HG03558 (cell line): ENCODE measurements at regions not wholly inside any gene's neighbourhood (a gene's known extent, or its start where the extent isn't known, plus 50 kb on each side); places are given as distances from the start of the nearest gene placed in this dataset.

Experiments used
- ATAC-seq: cut with Tn5 transposase; IDR thresholded peaks from one replicate; pipeline ENCODE4 v1.9.1; 2021; ENCODE audit warnings: moderate number of reproducible peaks; ENCODE audit not compliant: unreplicated experiment; ENCODE audit errors: extremely low read depth

GRCh38 chr5:74251141-74252035 lies 389.1 kb downstream of the ENC1 start:
- ATAC-seq, result no peak

- no peak for ATAC-seq
Observed at GRCh38 chr5:74250304-74251102, 390.0 kb downstream of the ENC1 start.

DNA sequence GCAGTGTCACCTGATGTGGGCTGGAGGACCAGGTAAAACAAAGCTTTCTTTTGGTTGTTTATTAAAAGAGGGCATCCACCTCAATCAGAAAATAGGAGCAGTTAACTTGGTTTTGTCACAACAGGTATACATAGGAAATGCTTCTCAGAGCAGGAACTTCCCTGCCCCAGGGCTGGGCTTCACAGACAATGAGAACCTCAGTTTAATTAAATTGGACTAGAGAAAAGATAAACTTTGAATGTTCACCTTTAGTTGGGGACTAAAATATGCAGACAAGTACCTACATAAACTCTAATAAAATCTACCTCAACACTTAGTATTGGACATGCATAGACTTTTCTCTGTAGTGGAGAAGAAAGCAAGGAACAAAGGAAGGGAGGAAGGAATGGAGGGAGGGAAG lies 392.0 kb downstream of the ENC1 start:
- no peak for ATAC-seq

GRCh38 chr5:74244406-74244805 lies 396.1 kb downstream of the ENC1 start:
- ATAC-seq, result no peak

DNA sequence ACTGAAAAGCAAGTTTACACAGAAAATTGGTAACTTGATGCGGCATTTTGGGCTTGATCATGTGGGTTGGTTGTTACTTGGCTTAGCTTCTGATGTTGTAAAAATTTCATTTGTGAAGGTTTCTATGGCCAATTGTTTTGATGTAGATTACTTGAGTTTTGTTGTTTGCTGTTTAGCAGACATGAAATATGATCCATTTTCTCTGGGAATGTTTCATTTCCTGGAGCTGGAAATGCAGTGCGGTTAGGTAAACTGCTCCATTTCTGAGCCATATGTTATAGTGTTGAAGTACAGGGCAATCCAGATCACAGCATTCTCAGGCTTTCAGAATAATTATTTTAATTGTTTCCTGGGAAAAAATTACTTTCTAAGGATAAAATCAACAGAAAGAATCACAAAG lies 396.9 kb downstream of the ENC1 start:
- ATAC-seq, result no peak

- ATAC-seq, result no peak
Observed at GRCh38 chr5:74242516-74242915, 398.0 kb downstream of the ENC1 start.

- no peak for ATAC-seq
Observed at GRCh38 chr5:74241751-74242140, 398.8 kb downstream of the ENC1 start.

GRCh38 chr5:74240783-74241750 lies 399.5 kb downstream of the ENC1 start:
- no peak for ATAC-seq

- ATAC-seq, result no peak
Observed at GRCh38 chr5:74239261-74239660, 401.3 kb downstream of the ENC1 start.

DNA sequence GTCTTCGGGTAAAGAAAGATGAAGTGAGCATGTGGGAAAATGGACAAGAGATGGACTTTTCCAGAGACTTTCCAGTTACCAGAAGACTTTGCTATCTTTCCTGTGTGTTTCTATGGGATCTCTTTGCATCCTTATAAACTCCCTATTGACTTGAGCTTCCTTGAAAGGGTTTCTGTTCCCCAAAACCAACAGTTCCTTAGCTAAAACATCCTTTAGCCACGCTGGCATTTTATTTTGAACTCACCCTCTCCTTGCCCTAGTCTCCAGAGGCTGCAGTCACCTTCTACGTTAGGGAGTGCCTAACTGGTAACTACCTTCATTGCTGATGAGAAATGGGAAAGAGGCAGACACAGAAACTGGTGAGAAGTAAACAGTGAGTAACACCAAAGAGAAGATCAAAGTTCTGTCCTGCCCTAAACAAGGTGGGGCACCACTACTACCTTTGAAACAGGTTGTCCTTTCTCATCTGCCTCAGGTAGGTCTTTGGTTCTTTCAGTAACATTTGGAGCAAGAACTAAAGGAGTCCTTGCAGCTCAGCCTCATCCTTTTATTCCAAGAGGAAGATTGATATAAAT lies 402.9 kb downstream of the ENC1 start:
- no peak for ATAC-seq

DNA sequence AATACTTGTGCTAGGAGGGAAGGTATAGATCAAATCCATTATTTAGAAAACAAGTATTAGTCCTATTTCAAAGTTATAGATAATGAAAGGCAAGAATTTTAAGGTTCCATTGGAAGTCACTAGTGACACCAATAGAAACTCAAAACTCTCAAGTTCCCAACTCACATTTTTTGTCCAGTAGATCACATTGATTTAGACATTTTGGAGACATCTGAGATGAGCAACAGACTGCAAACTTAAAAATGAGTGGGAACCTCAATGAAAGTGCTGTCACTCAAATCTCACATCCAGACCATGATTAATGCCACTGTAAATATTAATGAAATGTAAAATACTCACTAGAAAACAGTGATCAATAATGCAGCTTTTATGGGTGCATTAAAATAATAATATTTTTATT lies 405.0 kb downstream of the ENC1 start:
- no peak for ATAC-seq

- no peak for ATAC-seq
Observed at GRCh38 chr5:74233571-74233970, 407.0 kb downstream of the ENC1 start.

DNA sequence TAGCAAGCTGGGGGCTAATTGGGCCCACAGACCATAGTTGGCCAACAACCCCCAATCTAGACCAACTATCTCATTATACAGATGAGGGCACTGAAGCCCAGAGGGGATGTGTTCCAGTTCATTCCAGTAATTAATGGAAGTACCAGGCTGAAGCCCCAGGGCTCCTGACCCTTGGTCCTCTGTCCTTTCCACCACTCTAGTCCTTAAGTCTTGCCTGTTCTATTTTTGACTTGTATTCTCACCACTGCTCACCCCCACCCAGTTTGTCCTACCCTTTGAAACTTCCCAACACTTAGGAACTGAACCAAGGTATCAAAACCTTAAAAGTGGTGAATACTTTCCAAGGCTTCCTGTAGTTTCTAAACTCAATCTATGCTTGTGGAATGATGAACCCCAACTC lies 407.4 kb downstream of the ENC1 start:
- no peak for ATAC-seq

GRCh38 chr5:74232276-74232675 lies 408.3 kb downstream of the ENC1 start:
- no peak for ATAC-seq

DNA sequence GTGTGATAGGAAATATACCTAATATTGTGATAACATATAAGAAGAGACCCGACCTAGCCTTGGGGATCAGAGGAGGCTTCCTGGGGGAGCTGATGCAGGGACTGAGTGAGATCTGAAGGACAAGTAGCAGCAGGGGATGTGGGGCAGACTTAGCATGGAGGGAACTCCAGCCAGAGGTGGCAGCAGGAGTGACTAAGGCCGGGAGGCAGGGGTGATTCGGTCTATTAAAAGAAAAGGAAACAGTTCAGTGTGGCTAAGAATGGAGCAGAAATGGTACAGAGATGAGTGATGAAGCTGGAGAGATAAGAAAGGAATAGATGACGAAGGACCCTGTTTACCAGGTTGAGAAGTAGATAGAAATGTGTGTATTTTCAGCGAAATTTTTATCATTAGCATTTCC lies 408.8 kb downstream of the ENC1 start:
- ATAC-seq, result no peak

GRCh38 chr5:74226716-74227485 lies 413.6 kb downstream of the ENC1 start:
- no peak for ATAC-seq

DNA sequence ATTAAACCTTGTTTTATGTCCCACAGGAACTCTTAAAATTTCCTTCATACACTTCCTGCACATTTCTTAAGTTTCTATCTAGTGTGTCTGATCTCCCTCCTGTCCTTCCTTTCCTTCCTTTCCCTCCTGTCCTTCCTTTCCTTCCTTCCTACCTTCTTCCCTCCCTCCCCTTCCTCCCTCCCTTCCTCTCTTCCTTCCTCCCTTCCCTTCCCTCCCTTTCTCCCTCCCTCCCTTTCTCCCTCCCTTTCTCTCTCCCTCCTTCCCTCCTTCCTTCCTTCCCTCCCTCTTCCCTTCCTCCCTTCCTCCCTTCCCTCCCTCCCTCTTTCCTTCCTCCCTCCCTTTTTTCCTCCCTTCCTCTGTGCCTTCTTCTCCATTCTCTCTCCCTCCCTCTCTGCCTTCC lies 414.9 kb downstream of the ENC1 start:
- ATAC-seq, result no peak

GRCh38 chr5:74224331-74224730 lies 416.2 kb downstream of the ENC1 start:
- ATAC-seq, result no peak

DNA sequence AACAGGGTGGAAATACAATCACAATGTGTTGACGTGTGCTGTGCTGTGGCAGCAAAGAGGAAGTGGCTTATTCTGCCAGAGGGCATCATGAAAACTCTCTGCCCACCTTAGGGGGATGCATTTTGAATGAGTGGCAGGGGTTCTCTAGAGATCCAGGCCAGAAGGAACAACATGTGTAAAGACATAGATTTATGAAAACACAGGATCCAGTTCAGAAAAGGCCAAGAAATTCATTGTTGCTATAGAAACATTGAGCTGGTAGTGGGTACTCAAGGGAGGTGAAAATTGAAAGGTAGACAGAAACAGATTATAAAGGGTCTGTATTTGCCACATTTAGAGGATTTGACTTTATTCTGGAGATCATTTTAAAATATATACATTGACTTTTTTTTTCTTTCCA lies 417.7 kb downstream of the ENC1 start:
- no peak for ATAC-seq
